GM19043 (cell line): ENCODE measurements at regions not wholly inside any gene's neighbourhood (a gene's known extent, or its start where the extent isn't known, plus 50 kb on each side); places are given as distances from the start of the nearest gene placed in this dataset.
"Not testable (repeated sequence)": the region's sequence is repeated elsewhere in the genome, so short reads cannot be mapped to it uniquely, and the experiment has no call there.

Experiments used
- ATAC-seq: cut with Tn5 transposase; IDR thresholded peaks from one replicate; pipeline ENCODE4 v1.9.1; 2021; ENCODE audit warnings: low read depth; ENCODE audit not compliant: unreplicated experiment

DNA sequence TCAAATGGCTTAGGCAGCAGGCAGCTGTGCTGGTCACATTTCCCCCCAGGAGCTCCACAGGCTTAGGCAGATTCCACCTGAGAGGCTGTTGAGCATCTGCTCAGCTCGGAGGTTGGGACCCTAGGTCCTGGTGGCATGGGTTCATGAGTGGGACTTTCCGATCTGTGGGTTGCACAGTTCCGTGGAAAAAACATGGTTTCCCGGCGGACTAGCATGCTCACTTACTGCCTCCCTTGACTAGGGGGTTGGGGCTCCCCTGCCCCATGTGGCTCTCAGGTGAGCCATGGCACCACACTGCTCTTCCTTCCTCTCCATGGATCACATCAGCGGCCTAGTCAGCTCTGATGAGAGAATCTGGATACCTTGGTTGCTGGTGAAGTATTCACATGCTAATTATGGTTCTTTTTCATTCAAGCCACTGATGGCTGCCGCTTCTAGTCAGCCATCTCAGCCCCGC is 685.1 kb downstream of the METTL15 start:
- no peak for ATAC-seq

DNA sequence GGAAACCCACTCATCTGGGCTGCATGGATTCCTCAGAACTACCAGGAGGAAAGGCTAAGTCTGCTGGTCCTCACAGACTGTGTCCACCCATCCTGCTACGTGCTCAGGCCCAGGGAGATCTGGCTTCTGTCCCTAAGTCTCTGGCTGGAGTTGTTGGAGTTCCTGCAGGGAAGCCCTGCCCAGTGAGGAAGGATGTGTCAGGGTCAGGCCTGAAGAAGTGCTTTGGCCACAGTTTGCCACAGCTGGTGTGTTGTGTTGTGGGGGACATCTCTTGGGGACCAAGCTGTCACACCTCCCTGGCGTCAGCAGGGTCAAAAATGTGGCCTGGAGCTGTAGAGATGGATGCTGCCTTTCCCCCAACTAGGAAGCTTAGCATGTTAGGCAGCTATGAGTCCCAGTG is 684.7 kb downstream of the METTL15 start:
- no peak for ATAC-seq

DNA sequence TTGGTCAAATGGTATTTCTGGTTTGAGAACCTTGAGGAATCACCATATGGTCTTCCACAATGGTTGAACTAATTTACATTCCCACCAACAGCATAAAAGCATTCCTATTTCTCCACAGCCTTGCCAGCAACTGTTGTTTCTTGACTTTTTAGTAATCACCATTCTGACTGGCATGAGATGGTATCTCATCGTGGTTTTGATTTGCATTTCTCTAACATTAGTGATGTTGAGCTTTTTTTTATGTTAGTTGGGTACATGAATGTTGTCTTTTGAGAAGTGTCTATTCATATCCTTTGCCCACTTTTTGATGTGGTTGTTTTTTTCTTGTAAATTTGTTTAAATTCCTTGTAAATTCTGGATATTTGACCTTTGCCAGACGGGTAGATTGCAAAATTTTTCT is 679.7 kb downstream of the METTL15 start:
- not testable (repeated sequence) for ATAC-seq

DNA sequence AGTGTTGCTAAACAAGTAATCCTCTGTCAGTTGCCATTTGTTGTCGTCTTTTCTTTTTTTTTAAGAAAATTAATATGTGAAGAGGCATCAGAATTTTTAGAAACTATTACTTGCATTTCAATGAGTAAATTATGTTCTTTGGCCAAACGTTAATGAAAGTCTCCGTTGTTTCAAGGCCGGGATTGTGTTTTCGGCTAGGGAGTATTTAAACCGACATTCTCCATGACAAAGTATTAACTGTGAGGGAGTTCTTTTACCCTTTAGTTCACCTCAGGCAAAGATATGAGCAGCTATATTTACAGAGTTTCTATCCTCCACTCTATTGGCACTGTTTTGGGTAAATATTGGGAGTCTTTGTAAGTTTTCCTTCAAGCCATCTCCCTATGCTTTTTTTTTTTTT is 668.9 kb downstream of the METTL15 start:
- no peak for ATAC-seq

DNA sequence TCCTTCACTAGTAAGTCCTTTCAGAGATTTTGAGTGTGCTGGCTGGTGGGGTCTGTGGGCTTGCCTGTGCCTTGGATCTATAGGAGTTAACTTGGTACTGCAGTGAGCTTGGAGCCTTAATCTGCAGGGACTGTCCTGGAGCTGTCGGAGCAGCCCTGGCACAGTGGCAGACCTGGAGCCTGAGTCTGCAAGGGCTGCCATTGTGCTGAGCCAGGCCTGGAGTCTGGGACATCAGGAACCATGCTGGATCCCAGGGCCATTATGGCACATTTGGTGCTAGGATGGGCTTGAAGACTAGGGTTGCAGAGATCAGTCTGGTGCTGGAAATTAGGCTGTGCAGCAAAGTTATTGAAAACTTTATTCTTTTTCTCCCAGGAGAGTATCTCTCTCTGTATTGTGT is 665.4 kb downstream of the METTL15 start:
- no peak for ATAC-seq

DNA sequence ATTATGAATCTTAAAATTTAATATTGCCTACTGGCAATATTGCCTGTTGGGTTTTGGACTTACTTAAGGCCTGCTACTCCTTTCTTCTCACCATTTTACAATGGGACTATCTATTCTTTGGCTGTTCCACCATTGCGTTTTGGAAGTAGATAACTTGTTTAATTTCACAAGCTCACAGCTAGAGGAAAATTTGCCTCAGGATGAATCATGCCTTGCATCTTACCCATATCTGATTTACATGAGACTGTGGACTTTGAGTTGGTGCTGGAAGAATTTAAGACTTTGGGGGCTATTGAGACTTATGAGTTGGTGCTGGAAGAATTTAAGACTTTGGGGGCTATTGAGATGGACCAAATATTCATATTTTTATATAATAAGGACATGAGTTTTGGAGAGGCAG is 662.6 kb downstream of the METTL15 start:
- no peak for ATAC-seq

DNA sequence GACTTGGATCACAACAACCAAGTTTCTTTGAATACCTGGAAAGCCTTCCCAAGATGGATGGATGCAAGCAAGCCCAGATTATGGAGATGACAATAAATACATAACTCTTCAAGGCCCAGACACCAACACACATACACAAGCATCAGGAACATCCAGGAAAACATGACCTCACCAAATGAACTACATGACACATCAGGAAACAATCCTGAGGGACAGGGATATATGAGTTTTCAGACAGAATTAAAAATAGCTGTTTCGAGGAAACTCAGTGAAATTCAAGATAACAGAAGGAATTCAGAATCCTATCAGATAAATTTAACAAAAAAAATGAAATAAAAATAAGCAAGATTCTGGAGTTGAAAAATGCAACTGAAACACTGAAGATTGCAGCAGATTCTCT is 659.4 kb downstream of the METTL15 start:
- no peak for ATAC-seq

DNA sequence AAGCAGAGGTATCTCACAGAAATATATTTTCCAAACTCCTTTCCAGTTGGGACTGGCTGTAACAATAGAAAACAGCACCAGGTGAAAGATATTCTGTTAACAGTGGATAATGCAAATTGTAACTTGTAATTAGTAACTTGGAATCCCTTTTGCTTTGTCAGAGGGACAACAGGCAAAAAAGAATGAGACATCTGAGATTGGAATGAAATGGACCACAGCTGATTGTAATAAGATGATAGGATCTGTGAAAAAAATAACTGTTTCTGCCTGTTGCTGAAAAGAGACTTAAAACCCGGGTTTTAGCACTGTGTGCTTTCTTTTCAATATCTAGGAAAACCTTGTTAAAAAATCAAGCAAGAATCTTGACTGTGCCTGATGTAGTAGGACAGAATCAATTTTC is 655.7 kb downstream of the METTL15 start:
- ATAC-seq, result no peak

DNA sequence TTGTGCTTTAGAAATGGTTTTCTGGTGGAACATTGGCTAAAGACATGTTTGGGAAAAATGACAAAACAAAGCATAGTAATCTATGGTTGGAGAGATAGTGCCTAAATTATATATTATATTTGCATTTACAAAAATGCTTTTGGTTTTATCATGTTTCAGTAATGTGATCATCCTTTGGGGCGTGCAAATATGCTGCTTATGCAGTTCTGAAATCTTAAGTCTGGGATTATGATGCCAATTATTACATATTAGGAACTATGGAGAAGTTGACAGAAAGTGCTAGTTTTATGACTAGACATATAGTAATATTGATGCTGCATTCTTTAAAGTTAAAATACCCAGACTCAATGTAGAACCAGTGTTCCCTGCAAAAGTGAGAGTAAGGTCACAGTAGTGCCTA is 655.0 kb downstream of the METTL15 start:
- no peak for ATAC-seq

DNA sequence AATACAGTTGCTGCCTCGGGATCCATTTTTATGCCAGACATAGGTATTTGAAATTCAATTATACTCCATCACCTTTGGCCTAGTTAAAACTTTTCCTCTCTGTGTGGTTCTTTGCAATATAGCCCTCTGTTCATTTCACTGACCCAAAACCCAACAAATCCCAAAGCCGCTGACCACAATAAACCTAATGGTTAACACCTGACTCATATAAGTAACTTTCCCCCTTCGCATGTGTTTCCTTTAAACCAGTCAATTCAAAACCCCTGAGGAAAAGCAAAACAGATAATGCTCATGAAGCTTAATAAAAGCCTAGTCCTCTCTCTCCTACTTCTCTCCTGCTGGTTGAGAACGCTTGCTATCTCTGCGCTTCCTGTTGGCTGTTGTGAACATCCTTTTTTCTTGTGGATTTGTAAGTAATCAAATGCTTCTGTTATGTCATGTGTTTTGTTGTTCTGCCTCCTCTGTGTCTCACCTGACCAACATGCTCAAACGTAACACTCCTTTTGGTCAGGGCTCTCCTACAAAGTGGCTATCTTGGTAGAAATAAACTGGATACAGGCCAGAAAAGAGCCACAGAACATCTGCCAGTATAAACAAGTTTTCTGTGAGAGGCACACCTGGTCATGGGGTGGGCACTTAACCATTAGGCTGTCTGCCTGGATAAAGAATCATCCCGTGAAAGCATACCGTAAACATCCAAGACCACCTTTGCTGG is 652.6 kb downstream of the METTL15 start:
- no peak for ATAC-seq

DNA sequence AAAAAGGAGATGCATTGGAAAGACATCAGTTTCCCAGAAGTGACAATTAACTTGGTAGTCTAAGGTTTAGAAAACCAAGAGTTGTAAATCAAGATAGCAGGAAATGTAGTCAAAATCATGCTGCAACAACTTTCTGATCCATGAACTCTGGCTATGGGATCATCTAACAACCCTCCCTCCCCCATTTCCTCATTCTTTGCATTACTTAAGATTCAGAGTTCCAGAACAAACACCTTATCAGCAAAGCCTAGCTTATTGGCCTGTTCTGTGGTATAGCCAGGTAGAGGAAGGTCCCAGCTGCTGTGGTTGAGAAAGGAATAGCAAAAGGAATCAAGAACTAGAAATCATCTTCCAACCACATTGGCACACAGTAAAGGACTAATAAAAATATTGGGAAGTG is 651.1 kb downstream of the METTL15 start:
- no peak for ATAC-seq

DNA sequence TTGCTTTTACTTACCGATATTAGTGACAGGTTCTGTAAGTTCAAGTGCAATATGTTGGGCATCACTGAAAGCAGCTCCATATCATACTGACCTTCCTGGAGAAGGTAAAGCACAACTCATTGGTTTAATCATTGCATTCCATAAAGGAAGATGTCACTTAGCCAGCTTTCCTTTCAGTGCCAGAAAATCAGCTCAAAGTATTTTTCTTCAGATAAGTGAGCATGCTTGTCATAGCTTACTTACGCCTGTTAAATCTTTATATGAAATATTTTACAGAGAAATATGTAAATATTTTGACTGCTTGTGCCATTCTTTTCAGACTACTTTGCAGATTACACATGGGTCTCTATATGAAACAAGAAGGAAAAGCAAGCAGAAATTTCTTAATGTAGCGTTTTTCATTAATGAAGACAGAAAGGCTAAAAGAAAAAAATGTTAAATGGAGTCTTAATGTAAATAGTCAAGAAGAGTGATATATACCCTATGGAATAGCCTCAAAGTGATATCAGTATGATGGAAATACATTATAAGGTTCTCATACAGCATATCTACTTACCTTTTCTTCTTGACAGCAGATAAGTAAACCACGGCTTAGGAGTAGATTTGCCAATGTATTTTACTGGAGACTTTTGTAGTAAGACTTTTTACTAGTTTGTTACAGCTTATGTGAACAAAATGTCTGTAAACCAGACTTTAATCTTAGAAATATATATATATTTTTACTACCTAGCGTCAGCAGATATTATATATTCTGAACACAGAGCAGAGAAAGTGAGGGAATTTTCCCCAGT is 649.7 kb downstream of the METTL15 start:
- no peak for ATAC-seq

DNA sequence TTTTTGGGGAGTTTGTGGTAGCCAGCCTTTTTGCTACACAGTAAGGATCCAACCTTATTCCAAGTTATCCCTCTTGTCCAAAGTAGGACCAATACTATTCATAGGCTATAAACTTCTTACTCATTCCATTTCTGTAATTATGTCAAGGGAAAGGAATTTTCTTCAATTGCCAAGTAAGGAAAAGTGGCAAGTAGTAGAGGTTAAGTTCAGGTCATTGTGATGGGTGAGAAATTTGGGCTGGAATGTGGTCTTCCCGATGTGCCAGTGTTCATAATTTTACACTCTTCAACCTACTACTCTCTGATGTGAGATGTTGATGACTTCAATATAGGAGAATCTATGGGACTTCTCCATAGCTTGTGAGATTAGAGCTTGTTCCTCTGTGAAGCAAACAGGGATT is 648.8 kb downstream of the METTL15 start:
- no peak for ATAC-seq

DNA sequence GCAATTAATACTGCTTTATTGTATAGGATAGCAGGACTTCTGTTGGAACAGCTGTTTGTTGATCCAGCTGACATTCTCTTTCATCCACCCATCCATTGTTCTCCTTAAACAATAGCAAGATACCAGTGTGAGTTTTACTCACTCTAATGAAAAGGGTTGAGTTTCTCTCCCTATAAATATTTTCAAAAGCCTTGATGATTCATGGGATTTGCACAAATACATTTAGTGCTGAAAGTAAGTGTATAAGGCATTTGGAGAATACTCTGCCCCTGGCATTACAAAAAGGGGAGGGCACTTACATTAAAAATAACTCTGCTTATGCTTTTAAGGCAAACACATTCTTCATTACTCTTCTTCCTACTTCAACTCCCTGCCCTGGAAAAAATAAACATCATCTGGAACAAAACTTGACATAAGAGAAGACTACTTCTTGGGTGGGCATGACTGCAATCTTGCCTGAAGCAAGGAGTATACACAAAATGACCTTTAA is 634.9 kb downstream of the METTL15 start:
- no peak for ATAC-seq

DNA sequence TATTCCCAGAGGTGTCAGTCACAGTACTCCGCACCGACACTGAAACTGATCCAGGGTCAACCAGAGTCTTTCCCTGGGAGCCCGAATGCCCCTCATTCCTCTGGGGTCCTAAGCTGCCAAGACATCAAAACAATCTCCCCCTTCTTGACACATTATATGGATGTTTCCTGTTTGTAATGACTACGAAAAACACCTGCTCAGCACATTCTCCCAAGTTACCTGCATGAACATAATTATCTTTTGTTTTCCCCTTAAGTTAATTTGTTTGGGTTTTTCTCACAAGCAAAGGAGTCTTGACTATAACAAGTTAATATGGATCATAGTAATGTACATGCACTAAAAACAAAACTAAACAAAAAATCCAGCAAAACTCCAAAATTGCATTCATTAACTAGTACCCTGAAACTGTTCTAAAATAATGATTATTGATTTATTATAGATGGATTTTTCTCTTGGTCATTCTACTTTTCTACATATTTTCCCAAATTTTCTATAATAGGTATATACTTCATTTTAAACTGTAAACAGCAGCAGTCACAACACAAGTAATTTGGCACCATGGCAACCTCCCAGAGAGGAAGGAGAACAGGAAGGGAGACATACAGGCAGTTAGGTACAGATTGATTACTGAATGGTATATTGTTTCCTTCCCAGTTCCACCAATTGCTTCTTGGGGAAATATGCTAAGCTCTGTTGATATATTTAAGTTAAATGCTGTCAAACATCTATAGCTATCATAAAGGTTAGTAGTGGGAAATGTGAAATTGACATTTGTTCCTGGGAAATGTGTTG is 631.5 kb downstream of the METTL15 start:
- ATAC-seq, result no peak

DNA sequence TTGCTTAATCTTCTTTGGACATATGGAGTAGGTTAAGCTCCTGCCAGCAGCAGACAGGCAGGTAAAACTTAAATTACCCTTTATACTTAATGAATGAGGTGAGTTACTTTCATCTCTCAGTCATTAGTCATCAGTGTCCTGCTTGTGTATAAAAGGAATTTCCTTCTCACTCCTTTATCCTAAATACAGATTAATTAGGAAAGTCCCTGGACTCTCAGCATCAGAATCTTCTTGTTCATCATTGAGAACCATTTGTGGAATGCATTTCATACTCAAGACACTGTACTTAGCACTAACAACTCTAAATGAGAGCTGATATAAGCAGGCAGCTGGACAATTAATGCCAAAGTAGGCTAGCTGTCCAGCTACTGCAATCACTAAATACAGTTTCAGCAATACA is 630.4 kb downstream of the METTL15 start:
- ATAC-seq, result no peak

DNA sequence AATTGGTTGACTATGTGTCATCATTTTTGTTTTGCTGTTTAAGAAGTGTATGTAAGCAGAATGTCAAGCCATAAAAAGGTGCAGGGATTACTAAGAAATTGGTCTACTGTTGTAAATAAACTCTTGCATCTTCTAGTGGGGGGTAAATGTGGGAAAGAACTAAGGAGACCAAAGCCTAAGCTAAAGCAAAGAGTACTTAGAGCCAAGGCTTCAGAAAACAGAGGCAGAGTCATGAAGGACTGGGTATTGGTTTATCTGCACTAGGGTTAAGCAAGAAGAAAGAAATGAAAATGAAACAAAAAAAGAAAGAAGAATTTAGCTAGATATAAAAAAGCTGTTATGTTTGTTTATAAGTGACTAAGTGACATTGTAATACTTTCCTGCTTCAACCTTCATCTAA is 628.1 kb downstream of the METTL15 start:
- no peak for ATAC-seq

DNA sequence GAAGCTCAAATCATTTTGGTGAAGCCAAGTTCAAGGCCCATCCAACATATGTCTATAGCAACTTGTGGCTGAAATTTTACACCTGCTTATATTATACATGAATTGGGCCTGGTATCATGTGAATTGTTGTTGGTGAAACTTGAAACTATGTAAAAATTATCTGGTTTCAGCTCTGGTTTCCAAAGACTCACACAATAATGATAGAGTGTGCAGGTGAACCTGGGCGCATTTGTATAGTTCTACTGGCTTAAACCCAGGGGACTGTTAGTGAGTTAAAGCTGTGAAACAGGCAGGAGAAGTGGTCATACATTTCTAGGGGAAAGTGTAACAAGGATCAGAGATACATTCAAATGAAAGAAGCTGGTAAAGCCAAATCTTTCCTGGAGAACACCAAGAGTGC is 627.3 kb downstream of the METTL15 start:
- ATAC-seq, result no peak

DNA sequence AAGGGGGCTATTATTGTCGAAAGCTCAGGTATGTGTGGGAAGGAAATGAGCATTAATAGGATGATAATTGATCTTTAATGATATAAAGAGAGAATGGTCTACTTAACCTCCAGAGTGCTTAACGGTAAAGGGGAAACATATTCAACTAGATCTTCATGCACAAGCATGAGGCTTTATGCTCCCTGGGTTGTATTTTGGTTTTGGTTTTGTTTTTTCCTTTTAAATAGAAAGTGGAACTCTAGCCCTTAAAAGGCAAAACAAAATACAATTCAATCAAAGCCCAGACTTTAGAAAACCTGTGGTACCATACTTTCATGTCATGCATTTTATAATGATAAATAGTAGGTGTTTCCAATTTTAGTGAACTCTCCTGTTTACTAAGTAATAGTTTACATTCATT is 622.7 kb downstream of the METTL15 start:
- ATAC-seq, result no peak

DNA sequence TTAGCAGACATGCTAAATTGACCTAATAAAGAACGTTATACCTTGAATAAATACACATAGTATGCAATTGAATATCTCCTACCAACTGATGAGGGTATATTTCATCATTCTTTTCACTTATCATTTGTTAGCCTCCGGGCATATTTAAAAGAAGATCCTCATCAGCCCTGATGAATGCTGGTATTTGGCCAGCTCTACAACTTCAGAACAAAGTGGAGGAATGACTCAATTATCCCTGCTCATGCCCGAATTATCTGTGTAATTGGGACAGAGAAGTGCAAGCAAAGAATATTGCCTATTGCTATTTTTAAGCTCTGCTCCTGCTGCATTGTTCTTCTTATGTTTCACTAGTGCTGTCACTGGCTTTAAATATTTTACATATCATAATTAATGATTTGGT is 622.1 kb downstream of the METTL15 start:
- ATAC-seq, result no peak

DNA sequence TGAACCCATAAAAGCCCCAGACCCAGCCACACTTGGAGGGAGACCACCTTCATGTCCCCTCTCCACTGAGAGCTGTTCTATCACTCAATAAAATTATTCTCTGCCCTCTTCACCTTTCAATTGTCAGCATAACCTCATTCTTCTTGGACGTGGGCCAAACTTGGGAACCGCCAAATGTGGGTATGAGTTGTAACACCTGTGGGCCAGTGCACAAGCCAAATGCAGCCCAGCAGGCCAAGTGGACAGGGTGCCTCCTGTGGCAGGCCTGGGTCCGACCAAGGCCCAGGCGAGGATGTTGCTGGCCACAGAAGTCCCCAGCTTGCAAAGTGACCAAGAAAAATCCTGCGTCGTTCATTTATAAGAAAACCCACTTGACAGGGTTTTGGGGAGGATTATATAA is 621.2 kb downstream of the METTL15 start:
- no peak for ATAC-seq
